Breast epithelium (tissue), 4 donors: ENCODE measurements at regions not wholly inside any gene's neighbourhood (a gene's known extent, or its start where the extent isn't known, plus 50 kb on each side); places are given as distances from the start of the nearest gene placed in this dataset.
"Not testable (repeated sequence)": the region's sequence is repeated elsewhere in the genome, so short reads cannot be mapped to it uniquely, and the experiment has no call there.

Experiments used
- DNase-seq, 2 donors: peaks; one replicate each; pipeline ENCODE4 v3.0.0-alpha.2; 2019; ENCODE audit warnings: low spot score in 2 of 2
- H3K27ac ChIP-seq, 2 donors: fragments of 200-600 bp; sonication (generic) in 1 of 2; one replicate each; pipeline ENCODE4 v1.5.1; 2016 to 2019; ENCODE audit warnings: mild to moderate bottlenecking in 1 of 2
- H3K27me3 ChIP-seq, 2 donors: fragments of 200-600 bp; sonication (generic) in 1 of 2; one replicate each; pipeline versions ENCODE4 v1.5.1 to v1.6.0; 2017 to 2019; ENCODE audit warnings: control low read depth in 1 of 2, mild to moderate bottlenecking in 1 of 2
- H3K36me3 ChIP-seq: fragments of 200-600 bp; one replicate; pipeline ENCODE4 v1.5.1; 2019
- H3K4me1 ChIP-seq, 2 donors: fragments of 200-600 bp; sonication (generic); one replicate each; pipeline ENCODE4 v1.5.1; 2016 to 2019; ENCODE audit warnings: control low read depth in 1 of 2
- H3K4me3 ChIP-seq, 3 donors: fragments of 200-600 bp; sonication (generic); 1 replicate in 2 of 3; 2 replicates in 1 of 3; pipeline ENCODE4 v1.5.1; 2016 to 2019; ENCODE audit warnings: mild to moderate bottlenecking in 3 of 3, moderate library complexity in 2 of 3
- H3K9me3 ChIP-seq, 2 donors: fragments of 200-600 bp; sonication (generic) in 1 of 2; one replicate each; pipeline ENCODE4 v1.5.1; 2016 to 2019; ENCODE audit warnings: control low read depth in 1 of 2
- POLR2A ChIP-seq: fragments of 450-650 bp; IDR thresholded peaks from one replicate; pipeline ENCODE4 v1.6.1; 2016; ENCODE audit warnings: antibody characterized with exemption, mild to moderate bottlenecking, moderate library complexity
- POLR2AphosphoS5 ChIP-seq, 3 donors: sonication (generic); formaldehyde crosslinking; IDR thresholded peaks; one replicate each; pipeline ENCODE4 v1.6.1; 2017; ENCODE audit warnings: antibody characterized with exemption in 3 of 3
- intact Hi-C: fragments of 100-400 bp; cut with DNase I; formaldehyde crosslinking; loops from one replicate; pipeline ENCODE4 v1.15.1; 2023; ENCODE audit warnings: low total_unique reads
- TF ChIP-seq, protein P1 (sequence below), 3 donors: fragments of 450-650 bp; IDR thresholded peaks; one replicate each; pipeline ENCODE4 v1.5.1; 2016 to 2017; ENCODE audit warnings: antibody characterized with exemption in 3 of 3, mild to moderate bottlenecking in 3 of 3, moderate library complexity in 3 of 3

DNA sequence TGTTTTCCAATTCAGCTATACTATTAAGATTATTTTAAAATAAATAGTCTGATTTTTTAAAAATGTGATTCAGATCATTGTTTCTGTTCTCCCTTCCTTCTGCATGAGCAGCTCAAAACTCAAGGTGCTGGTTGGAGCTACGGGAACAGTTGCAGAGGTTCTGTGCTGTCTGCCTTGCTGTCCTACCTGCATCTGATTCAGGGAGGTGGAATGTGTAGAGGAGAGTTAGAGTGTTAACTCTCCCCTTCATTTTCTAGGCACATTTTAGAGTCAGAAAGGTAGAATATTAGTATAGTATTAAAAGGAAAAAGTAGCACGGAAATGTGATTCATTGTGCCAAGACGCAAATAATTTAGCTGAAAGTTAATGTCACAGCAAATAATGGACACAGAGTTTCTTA, 188.1 kb upstream of the SLC35B3 start:
- intact Hi-C loops, result no loop called here
- no peak for DNase-seq
- Histone ChIP-seq H3K27me3 (no peaks in the 10 kb centered on the region), H3K4me3 (no peak overlapping the region), H3K4me1 (no peaks in the 10 kb centered on the region), H3K27ac (no peak overlapping the region), H3K9me3 (peaks cover 0 to 5% of the 10 kb centered on the region in 2 donors), H3K36me3 (no peaks in the 10 kb centered on the region)
- TF ChIP-seq, protein P1, sequence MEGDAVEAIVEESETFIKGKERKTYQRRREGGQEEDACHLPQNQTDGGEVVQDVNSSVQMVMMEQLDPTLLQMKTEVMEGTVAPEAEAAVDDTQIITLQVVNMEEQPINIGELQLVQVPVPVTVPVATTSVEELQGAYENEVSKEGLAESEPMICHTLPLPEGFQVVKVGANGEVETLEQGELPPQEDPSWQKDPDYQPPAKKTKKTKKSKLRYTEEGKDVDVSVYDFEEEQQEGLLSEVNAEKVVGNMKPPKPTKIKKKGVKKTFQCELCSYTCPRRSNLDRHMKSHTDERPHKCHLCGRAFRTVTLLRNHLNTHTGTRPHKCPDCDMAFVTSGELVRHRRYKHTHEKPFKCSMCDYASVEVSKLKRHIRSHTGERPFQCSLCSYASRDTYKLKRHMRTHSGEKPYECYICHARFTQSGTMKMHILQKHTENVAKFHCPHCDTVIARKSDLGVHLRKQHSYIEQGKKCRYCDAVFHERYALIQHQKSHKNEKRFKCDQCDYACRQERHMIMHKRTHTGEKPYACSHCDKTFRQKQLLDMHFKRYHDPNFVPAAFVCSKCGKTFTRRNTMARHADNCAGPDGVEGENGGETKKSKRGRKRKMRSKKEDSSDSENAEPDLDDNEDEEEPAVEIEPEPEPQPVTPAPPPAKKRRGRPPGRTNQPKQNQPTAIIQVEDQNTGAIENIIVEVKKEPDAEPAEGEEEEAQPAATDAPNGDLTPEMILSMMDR (IDR thresholded peaks at IDR 0.05), result no peak
- no peak for TF ChIP-seq POLR2AphosphoS5 (IDR thresholded peaks at IDR 0.05)
- TF ChIP-seq POLR2A, result no peak

DNA sequence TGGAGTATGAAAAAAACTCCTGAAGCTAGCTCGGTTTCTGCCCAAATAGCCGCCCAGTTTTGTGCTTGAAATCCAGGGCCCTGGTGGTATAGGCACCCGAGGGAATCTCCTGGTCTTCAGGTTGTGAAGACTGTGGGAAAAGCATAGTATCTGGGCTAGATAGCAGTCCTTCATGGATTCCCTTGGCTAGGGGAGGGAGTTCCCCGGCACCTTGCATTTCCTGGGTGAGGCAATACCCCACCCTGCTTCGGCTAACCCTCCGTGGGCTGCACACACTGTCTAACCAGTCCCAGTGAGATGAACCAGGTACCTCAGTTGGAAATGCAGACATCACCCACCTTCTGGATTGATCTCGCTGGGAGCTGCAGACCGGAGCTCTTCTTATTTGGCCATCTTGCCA, 184.5 kb upstream of the SLC35B3 start:
- intact Hi-C loops, result no loop called here
- Histone ChIP-seq H3K27ac (no peak overlapping the region), H3K9me3 (peaks cover 0 to 5% of the 10 kb centered on the region in 2 donors), H3K4me1 (no peaks in the 10 kb centered on the region), H3K27me3 (no peaks in the 10 kb centered on the region), H3K36me3 (no peaks in the 10 kb centered on the region), H3K4me3 (no peak overlapping the region)
- TF ChIP-seq POLR2AphosphoS5 (IDR thresholded peaks at IDR 0.05) (no peak), POLR2A (no peak)
- TF ChIP-seq, protein P1 (IDR thresholded peaks at IDR 0.05), result no peak
- DNase-seq, result no peak

DNA sequence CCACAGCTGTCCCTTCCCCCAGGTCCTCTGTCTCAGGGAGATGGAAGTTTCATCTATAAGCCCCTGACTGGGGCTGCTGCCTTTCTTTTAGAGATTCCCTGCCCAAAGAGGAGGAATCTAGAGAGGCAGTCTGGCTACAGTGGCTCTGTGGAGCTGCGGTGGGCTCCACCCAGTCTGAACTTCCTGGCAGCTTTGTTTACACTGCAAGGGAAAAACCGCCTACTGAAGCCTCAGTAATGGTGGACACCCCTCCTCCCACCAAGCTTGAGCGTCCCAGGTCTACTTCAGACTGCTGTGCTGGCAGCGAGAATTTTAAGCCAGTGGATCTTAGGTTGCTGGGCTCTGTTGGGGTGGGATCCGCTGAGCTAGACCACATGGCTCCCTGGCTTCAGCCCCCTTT, 184.1 kb upstream of the SLC35B3 start:
- H3K27me3 ChIP-seq, intact Hi-C loops, H3K4me1 ChIP-seq, DNase-seq, H3K36me3 ChIP-seq, H3K27ac ChIP-seq, H3K9me3 ChIP-seq, H3K4me3 ChIP-seq: not testable (repeated sequence)

DNA sequence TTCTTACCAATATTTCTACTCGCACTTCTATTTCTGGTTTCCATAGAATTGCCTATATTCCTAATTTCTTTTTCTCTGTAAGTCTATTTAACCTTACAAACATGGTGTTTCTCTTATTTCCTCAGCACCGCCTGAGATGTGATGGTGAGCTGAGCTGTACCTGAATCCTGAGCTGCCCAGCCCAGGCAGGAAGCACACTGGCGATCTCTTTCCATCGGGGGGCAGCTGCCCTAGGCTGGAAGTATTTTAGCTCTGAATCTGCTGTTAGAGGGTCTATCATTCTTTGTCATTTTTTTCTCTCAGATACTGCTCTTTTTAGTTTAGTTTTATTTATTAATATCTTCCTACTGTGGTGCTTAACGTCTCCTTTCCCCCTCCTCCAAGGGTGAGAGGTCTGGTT, 173.4 kb upstream of the SLC35B3 start:
- no peaks in the 10 kb centered on the region for H3K36me3 ChIP-seq
- no peak overlapping the region for H3K4me3 ChIP-seq
- TF ChIP-seq, protein P1 (IDR thresholded peaks at IDR 0.05), result no peak
- TF ChIP-seq POLR2A (no peak), POLR2AphosphoS5 (IDR thresholded peaks at IDR 0.05) (no peak)
- intact Hi-C loops, result no loop called here
- no peaks in the 10 kb centered on the region for H3K4me1 ChIP-seq
- DNase-seq, result no peak
- H3K9me3 ChIP-seq, result no peaks in the 10 kb centered on the region
- H3K27ac ChIP-seq, result no peak overlapping the region
- H3K27me3 ChIP-seq, result no peaks in the 10 kb centered on the region

DNA sequence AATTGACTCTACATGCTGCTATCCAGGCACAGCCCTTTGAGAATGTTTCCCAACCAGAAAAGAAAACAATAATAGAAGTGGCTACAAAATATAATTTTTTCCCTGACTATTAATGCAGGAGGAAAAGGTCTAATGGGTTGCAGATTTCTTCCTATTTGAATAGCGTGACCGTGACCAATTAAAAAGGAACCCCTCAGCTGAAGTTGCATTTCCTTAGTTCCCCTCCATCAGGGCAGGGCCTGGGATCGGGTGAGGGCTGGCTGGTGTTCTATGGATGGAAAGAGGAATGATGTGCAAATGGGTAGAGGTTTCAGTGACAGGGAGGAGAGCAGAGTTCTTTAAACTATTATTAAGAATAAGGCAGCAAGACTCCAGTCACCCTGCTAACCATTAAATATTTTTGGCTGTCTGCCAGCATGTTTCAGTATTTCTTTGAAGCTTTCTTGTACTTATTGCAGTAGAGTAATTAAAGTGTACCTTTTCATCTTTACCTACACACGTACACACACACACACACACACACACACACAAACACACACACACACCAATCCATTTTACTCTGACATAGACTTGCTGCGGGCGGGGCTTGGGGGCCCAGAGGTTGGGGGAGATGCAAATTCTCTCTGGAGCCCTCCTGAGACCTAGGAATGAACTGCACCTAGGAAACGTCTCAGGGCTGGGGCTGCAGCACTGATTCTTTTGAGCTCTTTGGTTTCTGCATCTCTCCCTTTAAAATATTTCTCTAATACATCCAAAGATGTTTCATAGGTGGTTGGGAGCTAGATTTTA, 154.8 kb upstream of the SLC35B3 start:
- TF ChIP-seq POLR2AphosphoS5 (IDR thresholded peaks at IDR 0.05) (no peak), POLR2A (no peak)
- TF ChIP-seq, protein P1 (IDR thresholded peaks at IDR 0.05), result no peak
- H3K27me3 ChIP-seq, result no peaks in the 10 kb centered on the region
- no peak overlapping the region for H3K4me3 ChIP-seq
- DNase-seq, result no peak
- peaks cover 7 to 10% of the 10 kb centered on the region in 2 donors for H3K9me3 ChIP-seq
- intact Hi-C loops, result no loop called here
- no peak overlapping the region for H3K27ac ChIP-seq
- H3K36me3 ChIP-seq, result no peaks in the 10 kb centered on the region
- no peaks in the 10 kb centered on the region for H3K4me1 ChIP-seq
